ENCODE measurements at regions not wholly inside any gene's neighbourhood (a gene's known extent, or its start where the extent isn't known, plus 50 kb on each side); places are given as distances from the start of the nearest gene placed in this dataset.

DNA sequence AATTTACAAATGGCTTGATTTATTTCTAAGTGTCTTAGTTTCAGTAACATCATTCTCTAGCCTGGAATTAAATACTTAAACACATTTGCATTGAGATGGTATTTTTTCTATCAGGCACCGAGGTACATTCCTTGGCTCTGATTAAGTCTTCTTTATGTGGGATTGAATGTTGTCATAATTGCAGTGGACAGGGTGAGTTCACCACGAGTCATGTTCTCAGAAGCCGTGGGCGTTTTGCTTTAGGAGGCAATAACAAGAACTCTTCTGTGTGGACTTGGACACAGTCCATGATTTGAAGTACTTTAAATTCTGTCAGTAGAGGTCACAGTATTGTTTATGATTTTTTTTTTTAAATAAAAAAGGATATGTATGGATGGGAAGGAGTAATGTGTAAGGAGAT, 57.1 kb upstream of the EFHC2 start:
- DNase-seq (ENCODE audit: low spot score) = no peak
- Histone ChIP-seq H3K27ac (ENCODE audit: low read depth in 1 of 2, low read length in 2 of 2) (no peak overlapping the region), H3K4me1 (ENCODE audit: control insufficient read depth in 4 of 4, insufficient read depth in 4 of 4, low read length in 3 of 4) (no peaks in the 10 kb centered on the region), H3K27me3 (ENCODE audit: control insufficient read depth in 4 of 4, insufficient read depth in 4 of 4, low read length in 3 of 4) (no peaks in the 10 kb centered on the region), H3K4me3 (ENCODE audit: low read depth in 1 of 3, low read length in 3 of 3) (no peak overlapping the region), H3K9me3 (ENCODE audit: control insufficient read depth in 4 of 4, low read length in 3 of 4) (peaks cover 0 to 3% (median 2%) of the 10 kb centered on the region in 4 donors), H3K9ac (ENCODE audit: low read depth in 1 of 2, low read length in 2 of 2) (no peak overlapping the region), H3K36me3 (ENCODE audit: control insufficient read depth in 4 of 4, insufficient read depth in 3 of 4, low read depth in 1 of 4, low read length in 3 of 4) (no peaks in the 10 kb centered on the region)
- TF ChIP-seq, protein P1, sequence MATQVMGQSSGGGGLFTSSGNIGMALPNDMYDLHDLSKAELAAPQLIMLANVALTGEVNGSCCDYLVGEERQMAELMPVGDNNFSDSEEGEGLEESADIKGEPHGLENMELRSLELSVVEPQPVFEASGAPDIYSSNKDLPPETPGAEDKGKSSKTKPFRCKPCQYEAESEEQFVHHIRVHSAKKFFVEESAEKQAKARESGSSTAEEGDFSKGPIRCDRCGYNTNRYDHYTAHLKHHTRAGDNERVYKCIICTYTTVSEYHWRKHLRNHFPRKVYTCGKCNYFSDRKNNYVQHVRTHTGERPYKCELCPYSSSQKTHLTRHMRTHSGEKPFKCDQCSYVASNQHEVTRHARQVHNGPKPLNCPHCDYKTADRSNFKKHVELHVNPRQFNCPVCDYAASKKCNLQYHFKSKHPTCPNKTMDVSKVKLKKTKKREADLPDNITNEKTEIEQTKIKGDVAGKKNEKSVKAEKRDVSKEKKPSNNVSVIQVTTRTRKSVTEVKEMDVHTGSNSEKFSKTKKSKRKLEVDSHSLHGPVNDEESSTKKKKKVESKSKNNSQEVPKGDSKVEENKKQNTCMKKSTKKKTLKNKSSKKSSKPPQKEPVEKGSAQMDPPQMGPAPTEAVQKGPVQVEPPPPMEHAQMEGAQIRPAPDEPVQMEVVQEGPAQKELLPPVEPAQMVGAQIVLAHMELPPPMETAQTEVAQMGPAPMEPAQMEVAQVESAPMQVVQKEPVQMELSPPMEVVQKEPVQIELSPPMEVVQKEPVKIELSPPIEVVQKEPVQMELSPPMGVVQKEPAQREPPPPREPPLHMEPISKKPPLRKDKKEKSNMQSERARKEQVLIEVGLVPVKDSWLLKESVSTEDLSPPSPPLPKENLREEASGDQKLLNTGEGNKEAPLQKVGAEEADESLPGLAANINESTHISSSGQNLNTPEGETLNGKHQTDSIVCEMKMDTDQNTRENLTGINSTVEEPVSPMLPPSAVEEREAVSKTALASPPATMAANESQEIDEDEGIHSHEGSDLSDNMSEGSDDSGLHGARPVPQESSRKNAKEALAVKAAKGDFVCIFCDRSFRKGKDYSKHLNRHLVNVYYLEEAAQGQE (IDR thresholded peaks at IDR 0.05) = no peak
- WGBS = 56% methylated on average over 4 of the region's 4 CpGs

GRCh38 chrX:44400161-44400560, 56.7 kb upstream of the EFHC2 start:
- Histone ChIP-seq H3K9me3 (ENCODE audit: control insufficient read depth in 4 of 4, low read length in 3 of 4) (peaks cover 0 to 3% (median 2%) of the 10 kb centered on the region in 4 donors), H3K36me3 (ENCODE audit: control insufficient read depth in 4 of 4, insufficient read depth in 3 of 4, low read depth in 1 of 4, low read length in 3 of 4) (no peaks in the 10 kb centered on the region)
- WGBS = 92% methylated on average over 4 of the region's 4 CpGs

More at GRCh38 chrX:44400161-44400560, 56.7 kb upstream of the EFHC2 start:
- Histone ChIP-seq H3K27ac (ENCODE audit: low read depth in 1 of 2, low read length in 2 of 2) (no peak overlapping the region), H3K27me3 (ENCODE audit: control insufficient read depth in 4 of 4, insufficient read depth in 4 of 4, low read length in 3 of 4) (no peaks in the 10 kb centered on the region), H3K9ac (ENCODE audit: low read depth in 1 of 2, low read length in 2 of 2) (no peak overlapping the region), H3K4me1 (ENCODE audit: control insufficient read depth in 4 of 4, insufficient read depth in 4 of 4, low read length in 3 of 4) (no peaks in the 10 kb centered on the region), H3K4me3 (ENCODE audit: low read depth in 1 of 3, low read length in 3 of 3) (no peak overlapping the region)
- no peak for DNase-seq (ENCODE audit: low spot score)
- TF ChIP-seq FOXA1 (IDR thresholded peaks at IDR 0.05) (no peak), EGR1 (IDR thresholded peaks at IDR 0.05; ENCODE audit: low read depth in 2 of 2) (no peak), TAF1 (conservative IDR thresholded peaks at IDR 0.05) (no peak), YY1 (IDR thresholded peaks at IDR 0.05) (no peak), JUND (IDR thresholded peaks at IDR 0.05) (no peak), HNF4G (IDR thresholded peaks at IDR 0.05) (no peak), RXRA (IDR thresholded peaks at IDR 0.05) (no peak), HNF4A (conservative IDR thresholded peaks at IDR 0.05) (no peak), ZBTB33 (IDR thresholded peaks at IDR 0.05) (no peak), FOXA2 (IDR thresholded peaks at IDR 0.05) (no peak), RAD21 (IDR thresholded peaks at IDR 0.05) (no peak), SP1 (IDR thresholded peaks at IDR 0.05) (no peak), MAX (IDR thresholded peaks at IDR 0.05) (no peak), NR2F2 (IDR thresholded peaks at IDR 0.05) (no peak), GABPA (IDR thresholded peaks at IDR 0.05 in 1 of 2, conservative IDR thresholded peaks at IDR 0.05 in 1 of 2) (no peak)
- TF ChIP-seq, protein P2, sequence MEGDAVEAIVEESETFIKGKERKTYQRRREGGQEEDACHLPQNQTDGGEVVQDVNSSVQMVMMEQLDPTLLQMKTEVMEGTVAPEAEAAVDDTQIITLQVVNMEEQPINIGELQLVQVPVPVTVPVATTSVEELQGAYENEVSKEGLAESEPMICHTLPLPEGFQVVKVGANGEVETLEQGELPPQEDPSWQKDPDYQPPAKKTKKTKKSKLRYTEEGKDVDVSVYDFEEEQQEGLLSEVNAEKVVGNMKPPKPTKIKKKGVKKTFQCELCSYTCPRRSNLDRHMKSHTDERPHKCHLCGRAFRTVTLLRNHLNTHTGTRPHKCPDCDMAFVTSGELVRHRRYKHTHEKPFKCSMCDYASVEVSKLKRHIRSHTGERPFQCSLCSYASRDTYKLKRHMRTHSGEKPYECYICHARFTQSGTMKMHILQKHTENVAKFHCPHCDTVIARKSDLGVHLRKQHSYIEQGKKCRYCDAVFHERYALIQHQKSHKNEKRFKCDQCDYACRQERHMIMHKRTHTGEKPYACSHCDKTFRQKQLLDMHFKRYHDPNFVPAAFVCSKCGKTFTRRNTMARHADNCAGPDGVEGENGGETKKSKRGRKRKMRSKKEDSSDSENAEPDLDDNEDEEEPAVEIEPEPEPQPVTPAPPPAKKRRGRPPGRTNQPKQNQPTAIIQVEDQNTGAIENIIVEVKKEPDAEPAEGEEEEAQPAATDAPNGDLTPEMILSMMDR (IDR thresholded peaks at IDR 0.05; ENCODE audit: low read depth, low read length, missing input control) = no peak
- TF ChIP-seq, protein P3, sequence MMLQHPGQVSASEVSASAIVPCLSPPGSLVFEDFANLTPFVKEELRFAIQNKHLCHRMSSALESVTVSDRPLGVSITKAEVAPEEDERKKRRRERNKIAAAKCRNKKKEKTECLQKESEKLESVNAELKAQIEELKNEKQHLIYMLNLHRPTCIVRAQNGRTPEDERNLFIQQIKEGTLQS (IDR thresholded peaks at IDR 0.05) = no peak
- TF ChIP-seq, protein P1 (IDR thresholded peaks at IDR 0.05) = no peak
